ENCODE measurements at regions not wholly inside any gene's neighbourhood (a gene's known extent, or its start where the extent isn't known, plus 50 kb on each side); places are given as distances from the start of the nearest gene placed in this dataset.

DNA sequence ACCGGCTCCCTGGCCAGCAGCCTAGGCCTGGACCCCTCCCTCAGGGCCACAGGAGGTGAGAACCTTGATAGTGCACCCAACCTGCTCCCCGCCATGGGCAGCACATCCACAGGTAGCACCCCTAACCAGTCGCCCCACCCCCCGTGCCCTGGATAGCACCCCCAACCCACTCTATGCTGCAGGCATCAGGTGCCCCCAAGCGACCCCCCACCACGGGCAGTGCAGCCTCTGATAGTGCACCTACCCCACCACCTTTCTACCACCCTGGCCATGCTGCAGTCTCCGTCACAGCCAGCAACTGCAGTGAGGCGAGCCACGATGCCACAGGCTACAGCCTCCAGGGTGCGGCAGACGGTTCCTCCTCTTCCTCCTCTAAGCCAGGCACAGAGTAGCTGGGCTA, 55.6 kb downstream of the SOWAHC start:
- H3K9me3 ChIP-seq = no peaks in the 10 kb centered on the region
- no peak overlapping the region for H3K27ac ChIP-seq
- H3K27me3 ChIP-seq = no peaks in the 10 kb centered on the region
- intact Hi-C loops (cut with DNase I; ENCODE audit: low total_unique reads) = no loop called here
- TF ChIP-seq CTCF (IDR thresholded peaks at IDR 0.05) (no peak), POLR2A (IDR thresholded peaks at IDR 0.05) (no peak)
- DNase-seq = no peak
- no peak overlapping the region for H3K4me3 ChIP-seq
- H3K4me1 ChIP-seq = no peaks in the 10 kb centered on the region
- no peaks in the 10 kb centered on the region for H3K36me3 ChIP-seq

GRCh38 chr2:109670556-109671411, 56.6 kb downstream of the SOWAHC start:
- no peak for TF ChIP-seq CTCF (IDR thresholded peaks at IDR 0.05)
- no peak for TF ChIP-seq POLR2A (IDR thresholded peaks at IDR 0.05)
- no peak overlapping the region for H3K4me3 ChIP-seq
- intact Hi-C loops (cut with DNase I; ENCODE audit: low total_unique reads) = no loop called here
- no peaks in the 10 kb centered on the region for H3K4me1 ChIP-seq
- H3K27me3 ChIP-seq = no peaks in the 10 kb centered on the region
- H3K9me3 ChIP-seq = no peaks in the 10 kb centered on the region
- DNase-seq = no peak
- no peaks in the 10 kb centered on the region for H3K36me3 ChIP-seq
- no peak overlapping the region for H3K27ac ChIP-seq

DNA sequence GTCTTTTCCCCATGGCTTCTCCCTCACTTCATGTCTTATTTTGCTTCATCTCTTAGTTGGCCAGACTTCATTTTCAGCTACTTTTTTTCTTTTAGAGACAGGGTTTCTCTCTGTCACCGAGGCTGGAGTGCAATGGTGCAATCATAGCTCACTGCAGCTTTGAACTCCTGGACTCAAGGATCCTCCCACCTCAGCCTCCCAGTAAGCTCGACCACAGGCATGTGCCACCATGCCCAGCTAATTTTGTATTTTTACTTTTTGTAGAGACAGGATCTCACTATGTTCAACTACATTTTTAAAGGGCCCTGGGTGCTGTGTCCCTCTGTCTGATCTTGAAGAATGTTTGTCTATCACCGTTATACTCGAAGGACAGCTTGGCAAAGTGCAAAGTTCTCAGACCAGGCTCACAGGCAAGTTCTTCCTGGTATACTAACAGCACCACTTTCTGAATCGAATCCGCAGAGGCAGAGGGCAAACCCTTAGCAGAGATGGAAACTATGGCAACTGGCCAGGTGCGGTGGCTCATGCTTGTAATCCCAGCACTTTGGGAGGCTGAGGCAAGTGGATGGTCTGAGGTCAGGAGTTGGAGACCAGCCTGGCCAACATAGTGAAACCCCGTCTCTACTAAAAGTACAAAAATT, 60.9 kb downstream of the SOWAHC start:
- no peak for DNase-seq
- no peak overlapping the region for H3K27ac ChIP-seq
- intact Hi-C loops (cut with DNase I; ENCODE audit: low total_unique reads) = no loop called here

DNA sequence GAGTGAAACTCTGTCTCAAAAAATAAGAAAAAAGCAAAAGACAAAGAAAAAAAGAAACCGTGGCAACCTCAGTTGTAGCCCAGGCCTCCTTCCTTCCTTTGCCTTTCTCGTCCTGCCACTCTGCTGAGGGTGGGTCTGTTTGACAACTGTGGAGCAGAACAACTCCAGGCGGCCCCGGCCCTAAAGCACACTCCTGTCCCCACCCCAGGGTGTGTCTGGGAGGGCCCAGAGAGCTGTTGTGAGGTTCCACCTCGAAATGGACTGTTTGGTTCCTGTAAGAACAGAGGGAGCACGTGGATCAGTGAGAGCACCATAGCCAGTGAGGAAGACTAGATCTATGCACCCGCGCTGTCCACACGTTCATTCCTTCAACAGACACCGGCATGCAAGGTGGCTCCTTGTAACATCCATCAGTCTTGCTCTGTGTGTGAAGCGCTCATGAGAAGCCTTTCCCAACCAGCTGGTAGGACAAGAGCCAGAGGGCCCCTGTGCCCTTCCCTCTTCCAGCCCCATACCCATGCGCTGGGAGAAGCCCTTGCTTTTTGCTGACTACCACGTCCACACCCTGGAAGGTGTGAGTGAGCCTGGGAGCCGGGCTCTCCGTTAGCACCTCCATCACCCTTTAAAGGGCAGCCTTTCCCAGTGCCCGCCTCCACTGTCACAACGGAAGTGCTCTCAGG, 61.6 kb downstream of the SOWAHC start:
- H3K27ac ChIP-seq = no peak overlapping the region
- no peak for TF ChIP-seq CTCF (IDR thresholded peaks at IDR 0.05)
- no peak for TF ChIP-seq POLR2A (IDR thresholded peaks at IDR 0.05)
- H3K9me3 ChIP-seq = no peaks in the 10 kb centered on the region
- no peak for DNase-seq
- no peaks in the 10 kb centered on the region for H3K27me3 ChIP-seq
- intact Hi-C loops (cut with DNase I; ENCODE audit: low total_unique reads) = no loop called here
- no peaks in the 10 kb centered on the region for H3K36me3 ChIP-seq
- no peaks in the 10 kb centered on the region for H3K4me1 ChIP-seq
- no peak overlapping the region for H3K4me3 ChIP-seq

More for the DNA sequence above, 60.9 kb downstream of the SOWAHC start:
- no peaks in the 10 kb centered on the region for H3K27me3 ChIP-seq
- TF ChIP-seq POLR2A (IDR thresholded peaks at IDR 0.05) (no peak), CTCF (IDR thresholded peaks at IDR 0.05) (no peak)
- H3K9me3 ChIP-seq = no peaks in the 10 kb centered on the region
- no peak overlapping the region for H3K4me3 ChIP-seq
- H3K36me3 ChIP-seq = no peaks in the 10 kb centered on the region
- no peaks in the 10 kb centered on the region for H3K4me1 ChIP-seq

All from uterus (tissue), 3 donors.